ENCODE measurements at regions not wholly inside any gene's neighbourhood (a gene's known extent, or its start where the extent isn't known, plus 50 kb on each side); places are given as distances from the start of the nearest gene placed in this dataset.

DNA sequence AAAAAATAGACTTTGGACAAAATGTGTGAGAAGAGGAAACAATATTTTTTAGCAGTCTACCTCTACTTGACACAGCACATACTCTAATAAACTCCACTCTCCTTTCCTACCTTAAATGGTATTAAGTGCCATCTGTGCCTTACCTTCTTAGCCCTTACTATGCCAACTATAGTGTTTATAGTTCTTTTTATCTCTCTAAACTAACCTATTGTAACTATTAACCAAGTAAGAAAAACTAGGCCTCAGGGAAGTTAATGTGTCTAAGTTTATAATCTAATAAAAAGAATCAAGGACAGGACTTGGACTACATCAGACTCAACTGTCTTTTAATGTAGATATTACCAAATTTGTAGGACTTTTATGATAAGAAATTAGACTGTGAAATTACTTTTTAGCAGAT, 251.7 kb upstream of the ROBO2 start:
- no peak for DNase-seq (ENCODE audit: low read depth, low spot score)

DNA sequence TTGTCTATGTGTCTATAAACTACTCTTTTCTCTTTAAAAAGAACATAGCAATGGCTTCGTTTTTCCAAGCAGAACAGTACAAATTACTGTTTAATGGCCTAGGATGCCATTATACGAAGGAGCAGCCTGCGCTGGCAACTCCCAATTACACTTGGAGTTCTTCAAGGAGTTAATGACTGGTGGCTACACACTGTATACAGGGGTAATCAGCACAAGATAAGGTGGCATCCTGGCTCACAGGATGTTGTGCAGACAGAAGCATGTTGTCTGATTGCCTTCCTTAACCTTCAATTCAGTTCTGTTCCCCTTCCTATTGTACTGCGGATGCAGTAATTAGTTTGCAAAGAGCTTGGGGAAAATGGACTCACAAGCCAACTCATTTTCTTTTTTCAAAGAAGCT, 250.7 kb upstream of the ROBO2 start:
- DNase-seq (ENCODE audit: low read depth, low spot score): no peak

DNA sequence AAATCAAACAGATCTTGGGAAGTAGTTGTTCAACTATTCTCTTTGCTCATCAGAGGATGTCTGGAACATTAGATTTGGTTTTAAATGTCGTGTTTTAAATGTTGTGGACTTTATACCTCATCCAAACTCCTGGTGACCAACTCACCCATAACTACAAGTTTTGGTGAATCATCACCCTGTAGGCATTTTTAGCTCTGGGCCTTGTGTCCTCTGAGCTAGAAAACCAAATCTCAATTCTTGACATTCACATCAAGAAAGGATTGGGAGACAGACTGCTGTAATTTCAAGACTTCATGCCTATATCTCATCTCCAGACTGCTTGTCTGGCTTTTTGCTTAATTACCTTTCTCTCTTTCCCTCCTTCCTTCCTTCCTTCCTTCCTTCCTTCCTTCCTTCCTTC, 228.5 kb upstream of the ROBO2 start:
- no peak for DNase-seq (ENCODE audit: low read depth, low spot score)

DNA sequence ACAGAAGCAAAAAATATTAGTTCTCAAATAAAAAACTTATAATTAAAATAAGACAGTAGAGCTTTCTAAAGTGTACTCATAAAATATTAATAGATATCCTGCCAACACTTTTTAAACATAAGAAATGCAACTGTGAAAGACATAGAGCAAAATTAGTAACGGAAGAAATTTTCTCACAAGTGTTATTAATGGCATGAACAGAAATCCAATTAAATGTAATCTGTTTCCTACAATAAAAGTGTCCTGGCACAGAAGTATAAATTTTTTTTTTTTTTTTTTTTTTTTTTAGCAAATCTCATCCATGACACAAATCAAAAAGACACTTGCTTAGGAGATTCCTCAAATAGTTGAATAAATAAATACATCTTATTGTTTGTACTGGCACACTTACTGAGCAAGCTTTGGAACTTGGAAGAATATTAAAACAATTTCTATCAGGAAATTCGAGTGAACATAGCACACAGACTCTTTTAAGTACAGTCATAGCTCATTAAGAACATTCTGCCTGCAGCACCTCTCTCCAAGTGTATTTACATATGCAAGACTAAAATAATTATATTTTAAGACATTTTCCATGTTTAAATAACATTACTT, 227.2 kb upstream of the ROBO2 start:
- no peak for DNase-seq (ENCODE audit: low read depth, low spot score)

DNA sequence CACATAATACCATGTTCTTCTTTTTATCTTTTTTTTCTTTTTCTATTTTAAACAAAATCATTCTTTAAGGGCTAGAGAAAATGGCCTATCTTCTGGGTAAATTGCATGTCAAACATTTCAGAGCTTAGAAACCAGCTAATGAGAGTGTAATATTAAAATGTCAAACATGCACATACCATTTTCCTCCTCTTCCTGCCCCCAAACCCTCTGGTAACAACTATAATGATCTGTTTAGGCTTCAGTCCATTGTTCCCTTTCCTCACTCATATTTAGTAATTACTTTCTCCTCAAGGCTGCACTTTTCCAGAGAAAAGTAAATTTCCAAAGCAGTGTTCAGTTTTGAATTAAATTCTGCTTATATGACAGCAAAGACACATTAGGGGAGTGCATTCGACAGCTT, 224.3 kb upstream of the ROBO2 start:
- no peak for DNase-seq (ENCODE audit: low read depth, low spot score)

DNA sequence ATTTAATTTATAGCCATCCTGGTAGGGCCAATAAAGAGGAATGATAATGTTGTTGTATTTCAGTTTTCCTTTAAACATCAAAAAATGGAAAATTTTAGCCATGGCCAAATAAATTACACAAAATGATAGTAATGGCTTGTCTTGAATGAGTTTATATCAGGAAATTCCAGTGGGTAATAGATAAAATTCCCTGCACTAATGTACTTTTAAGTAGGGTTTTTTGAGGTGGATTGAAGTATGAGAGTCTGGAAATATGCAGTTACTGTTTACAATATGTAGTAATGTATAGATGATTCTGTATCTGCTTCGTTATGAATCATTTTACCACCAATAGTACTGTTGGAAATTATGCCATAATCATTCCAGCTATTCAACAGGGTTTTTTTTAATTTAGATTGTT, 219.4 kb upstream of the ROBO2 start:
- DNase-seq (ENCODE audit: low read depth, low spot score): no peak

DNA sequence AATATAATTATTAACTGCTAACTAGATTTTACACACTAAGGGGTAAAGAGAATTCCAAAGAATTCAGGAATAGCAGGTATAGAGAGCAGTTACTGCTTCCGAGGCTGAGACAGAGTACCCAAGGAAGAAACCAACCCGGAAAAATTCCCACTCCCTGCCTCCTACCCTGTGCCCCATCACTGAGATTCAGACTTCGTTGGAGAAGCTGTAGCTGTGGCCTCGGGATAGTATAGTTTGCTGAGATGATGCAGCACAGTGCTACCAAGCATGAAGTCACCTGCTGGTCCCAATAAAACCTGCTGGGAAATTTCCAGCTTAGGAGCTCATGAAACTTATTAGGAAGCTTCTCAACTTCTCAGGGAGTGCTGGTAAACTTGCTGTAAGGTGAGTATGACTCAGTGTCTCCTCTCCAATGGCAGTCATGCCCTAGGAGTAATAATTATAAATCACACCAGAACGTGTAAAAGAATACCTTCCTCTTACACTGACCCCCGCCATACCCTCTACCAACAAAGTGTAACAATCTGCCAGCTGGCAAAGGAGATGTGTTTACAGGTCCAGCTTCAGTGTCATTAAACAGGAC, 215.2 kb upstream of the ROBO2 start:
- DNase-seq (ENCODE audit: low read depth, low spot score): no peak

DNA sequence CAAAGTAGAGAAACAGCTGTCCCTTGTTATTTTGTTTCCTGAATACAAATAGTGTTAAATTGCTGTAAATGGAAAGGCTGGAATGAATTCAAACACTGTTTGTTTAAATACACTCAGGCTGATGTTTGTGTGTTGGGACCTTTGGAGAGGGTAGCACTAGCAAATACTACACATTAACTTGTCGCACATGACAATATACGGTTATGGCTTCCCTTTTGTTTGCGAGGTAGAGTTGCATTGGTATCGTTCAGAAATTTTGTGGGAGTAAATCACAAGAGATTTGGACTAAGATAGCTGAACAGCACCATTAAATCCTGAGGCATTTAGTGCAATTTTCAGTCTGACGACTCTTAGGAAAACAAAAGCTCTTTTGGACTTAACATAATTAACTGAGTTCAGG, 213.0 kb upstream of the ROBO2 start:
- DNase-seq (ENCODE audit: low read depth, low spot score): no peak

DNA sequence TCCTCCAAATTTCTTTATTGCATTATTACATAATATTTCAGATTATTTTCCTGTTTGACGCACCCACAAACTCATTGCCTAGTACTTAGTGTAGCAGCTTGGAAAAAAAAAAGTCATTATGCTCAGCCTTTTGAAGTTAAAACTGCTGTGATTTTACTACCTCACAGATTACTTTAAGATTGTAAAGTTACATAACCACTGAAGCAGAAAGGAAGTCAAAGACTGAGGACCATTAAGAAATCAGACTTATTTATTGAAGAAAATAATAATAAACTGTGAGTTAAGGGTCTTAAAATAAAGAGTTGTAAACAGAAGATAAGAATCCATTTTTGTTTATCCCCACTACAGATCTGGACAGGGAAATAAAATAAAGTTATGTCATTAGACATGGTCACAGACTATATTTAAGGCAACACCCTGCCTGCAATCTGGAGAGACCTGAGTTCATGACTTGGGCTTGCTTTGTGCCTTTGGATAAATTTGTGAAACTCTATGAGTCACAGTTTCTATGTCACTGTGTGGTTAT, 212.1 kb upstream of the ROBO2 start:
- no peak for DNase-seq (ENCODE audit: low read depth, low spot score)

DNA sequence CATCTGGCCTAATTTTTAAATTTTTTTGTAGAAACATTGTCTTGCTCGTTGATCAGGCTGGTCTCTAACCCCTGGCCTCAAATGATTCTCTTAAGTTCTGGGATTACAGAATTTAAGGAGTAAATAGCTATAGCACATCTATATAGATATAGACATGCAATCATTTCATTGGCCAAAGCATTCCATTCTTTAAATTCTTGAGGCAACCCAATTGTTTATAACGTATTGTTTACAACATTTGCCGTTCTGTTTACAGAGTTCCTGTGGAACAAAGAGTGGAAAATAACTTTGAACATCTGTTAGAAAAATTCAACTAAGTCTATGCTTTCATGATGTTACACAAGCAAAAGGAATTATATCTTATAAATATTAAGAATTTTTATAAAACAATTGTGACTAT, 205.2 kb upstream of the ROBO2 start:
- no peak for DNase-seq (ENCODE audit: low read depth, low spot score)

DNA sequence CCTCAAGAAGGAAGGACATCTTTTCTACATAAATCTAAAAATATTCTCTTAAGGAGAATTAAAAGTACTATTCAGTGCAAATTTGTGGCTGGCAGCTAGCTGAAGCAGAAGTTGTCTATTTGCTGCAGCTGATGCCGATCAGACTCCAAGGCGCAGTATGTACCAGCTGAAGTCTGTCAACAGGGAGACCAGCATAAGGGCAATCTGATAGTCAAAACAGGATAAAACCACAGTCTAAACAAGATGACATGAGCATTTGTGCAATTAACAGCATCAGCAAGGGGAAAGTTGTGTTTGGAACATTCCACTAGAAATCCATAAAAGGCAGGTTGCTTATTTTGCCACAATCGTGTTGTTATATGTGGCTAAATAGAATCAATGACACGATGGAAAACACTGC, 198.2 kb upstream of the ROBO2 start:
- no peak for DNase-seq (ENCODE audit: low read depth, low spot score)

DNA sequence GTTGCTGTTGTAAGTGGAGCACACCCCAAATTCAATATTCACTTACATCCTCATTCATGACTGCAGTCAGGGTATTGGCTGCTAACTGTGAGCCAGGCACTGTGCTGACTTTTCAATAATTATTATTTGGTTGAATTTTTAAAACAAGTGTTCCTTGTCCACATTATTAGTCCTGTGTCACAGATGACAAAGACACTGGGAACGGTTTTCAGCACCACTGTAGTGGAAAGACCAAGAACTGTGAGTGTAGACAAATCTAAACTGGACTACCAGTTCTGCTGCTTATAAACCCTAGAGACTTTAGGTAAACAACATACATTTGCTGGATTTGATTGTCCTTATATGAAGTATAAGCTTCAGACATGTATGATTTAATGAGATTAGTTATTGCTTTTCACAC, 197.7 kb upstream of the ROBO2 start:
- no peak for DNase-seq (ENCODE audit: low read depth, low spot score)

DNA sequence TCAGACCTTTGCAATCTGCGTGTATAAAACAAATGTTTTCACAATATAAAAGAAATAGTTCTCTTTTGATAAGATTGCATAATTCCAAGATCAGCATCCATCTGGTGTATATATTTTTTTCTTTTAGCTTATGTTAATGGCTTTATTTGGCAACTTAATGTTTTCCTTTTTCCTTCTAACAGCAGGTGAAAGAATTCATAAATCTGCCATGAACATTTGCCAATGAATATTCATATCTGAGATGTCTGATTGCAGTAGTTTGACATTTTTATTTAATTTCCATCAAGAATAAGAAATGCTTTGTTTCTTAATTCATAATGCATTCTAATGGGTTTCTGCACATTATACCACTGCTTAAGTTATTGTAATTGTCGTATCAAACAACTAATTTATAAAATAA, 184.4 kb upstream of the ROBO2 start:
- DNase-seq (ENCODE audit: low read depth, low spot score): no peak

DNA sequence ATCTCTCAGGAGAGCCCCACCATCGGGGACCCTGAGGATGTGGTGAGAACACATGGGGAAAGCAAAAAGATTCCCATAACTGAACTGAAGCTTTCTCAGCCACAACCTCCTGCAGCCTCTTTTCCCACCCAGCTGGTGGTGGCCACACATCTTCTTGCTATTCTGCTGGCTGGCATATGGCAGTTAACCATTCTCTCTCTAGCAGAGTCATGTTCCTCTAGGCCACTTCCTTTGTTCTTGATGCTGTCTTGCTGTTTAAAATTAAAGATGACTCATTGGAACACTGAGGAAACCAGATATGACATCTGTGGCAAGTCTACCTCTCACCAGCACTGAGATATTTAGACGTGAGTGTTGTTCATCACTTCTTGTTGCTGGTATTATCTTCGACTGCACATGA, 180.3 kb upstream of the ROBO2 start:
- DNase-seq (ENCODE audit: low read depth, low spot score): no peak

DNA sequence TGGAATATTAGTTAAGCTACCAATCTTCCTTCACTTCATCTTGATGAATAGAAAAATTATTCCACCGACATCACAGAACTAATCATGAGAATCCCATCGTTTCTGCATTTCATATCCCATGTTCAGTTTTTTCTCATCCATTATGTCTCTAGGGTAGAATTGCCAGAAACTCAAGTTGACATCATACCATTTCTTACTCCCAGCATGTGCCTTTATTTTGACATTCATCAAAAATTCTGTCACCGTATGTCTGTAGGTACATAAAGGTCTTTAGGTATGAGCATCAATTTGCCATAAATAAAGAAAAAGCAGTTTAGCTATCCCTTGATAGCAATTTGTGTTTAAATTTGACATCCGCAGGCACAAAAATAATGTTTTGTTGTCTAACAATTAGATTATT, 175.5 kb upstream of the ROBO2 start:
- DNase-seq (ENCODE audit: low read depth, low spot score): no peak

DNA sequence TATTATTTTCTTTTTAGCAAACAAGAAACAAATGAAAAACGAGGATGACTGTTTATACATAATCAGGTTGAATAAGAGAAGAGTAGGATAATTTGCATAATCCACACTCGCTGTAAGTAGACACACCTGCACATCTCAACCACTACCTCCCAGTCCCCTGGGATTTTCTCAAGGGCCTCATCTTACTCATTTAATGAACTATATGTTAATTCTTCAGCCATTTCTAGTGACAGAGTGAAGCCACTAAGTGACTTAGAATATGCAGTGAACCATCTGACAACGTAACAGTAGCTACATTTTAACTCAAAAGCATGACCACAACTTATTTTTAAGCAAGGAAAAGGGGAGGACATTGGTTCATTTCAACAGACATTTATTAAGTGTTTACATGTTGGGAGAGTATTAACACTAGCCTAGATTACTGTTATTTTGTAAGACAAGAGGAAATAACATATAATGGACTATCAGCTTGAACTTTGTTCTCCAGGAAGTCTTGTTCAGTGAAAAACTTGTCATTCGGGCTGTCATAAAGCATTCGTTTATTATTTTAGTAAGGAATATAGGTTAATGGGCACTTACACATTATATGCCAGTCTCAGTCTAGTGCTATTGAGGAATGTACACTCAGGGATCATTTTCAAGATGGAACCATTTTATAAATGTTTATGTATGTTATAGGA, 173.0 kb upstream of the ROBO2 start:
- no peak for DNase-seq (ENCODE audit: low read depth, low spot score)

DNA sequence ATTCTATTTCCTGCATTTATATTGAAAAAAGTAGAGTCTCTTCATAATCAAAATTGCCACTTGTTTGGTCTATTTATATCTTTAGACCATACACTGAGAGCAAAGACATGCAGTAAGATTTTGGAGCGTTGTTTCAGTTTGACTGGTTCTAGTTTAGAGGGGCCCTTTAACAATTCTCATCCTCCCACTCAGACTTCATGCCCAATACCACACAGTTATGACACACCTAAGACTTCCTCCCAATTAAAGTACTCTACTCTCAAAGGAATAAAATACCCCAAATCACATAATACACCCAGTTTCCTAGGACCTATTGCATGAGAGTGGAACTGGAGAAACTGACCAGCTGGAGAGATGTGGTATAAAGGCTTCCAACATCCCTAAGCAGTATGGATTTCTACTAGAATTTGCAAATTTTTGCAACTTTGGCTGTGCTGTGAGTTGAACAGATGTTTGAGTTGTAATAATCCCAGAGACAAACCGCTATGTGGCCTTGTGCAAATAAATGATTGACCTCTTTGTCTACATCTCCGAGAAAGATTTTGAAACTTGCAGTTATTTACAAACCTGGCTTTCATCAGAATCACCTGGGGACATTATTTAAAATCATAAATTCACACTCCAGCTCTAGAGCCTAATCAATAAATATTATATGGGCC, 170.0 kb upstream of the ROBO2 start:
- DNase-seq (ENCODE audit: low read depth, low spot score): no peak

DNA sequence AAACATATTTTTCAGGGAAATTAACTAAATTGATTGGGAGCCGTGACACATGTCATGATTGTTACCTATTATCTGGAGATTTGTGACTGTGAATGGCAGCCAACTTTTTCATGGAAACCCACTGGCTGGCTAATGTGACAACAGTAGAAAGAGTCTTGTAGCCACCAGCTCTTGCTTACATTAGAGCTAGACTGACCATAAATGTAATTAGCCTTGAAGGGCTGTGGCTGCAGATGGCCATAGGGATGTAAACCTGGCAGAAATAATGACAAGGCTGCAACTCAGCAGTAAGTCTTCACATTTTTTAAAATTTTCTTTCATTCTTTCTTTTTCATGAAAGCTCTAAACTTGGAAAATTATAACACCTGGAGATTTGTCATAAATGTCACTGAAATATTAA, 168.2 kb upstream of the ROBO2 start:
- DNase-seq (ENCODE audit: low read depth, low spot score): no peak

DNA sequence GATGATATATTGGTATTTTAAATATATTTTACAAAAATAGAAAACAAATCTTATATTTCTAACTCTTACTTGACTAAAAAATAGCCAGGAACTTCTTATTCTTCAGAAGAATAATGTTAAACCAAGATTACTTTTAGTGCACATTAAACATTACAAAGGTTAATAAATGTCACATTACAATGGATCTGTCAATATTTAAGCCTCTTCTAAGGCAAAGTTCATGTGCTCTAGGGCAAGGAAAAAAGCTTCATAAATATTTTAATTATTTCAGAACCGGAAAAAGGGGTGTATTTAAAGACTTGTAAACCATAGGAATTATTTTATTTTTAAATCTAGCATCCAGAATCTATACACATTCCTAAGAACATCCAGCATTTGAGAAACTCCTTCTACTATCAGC, 166.9 kb upstream of the ROBO2 start:
- no peak for DNase-seq (ENCODE audit: low read depth, low spot score)

DNA sequence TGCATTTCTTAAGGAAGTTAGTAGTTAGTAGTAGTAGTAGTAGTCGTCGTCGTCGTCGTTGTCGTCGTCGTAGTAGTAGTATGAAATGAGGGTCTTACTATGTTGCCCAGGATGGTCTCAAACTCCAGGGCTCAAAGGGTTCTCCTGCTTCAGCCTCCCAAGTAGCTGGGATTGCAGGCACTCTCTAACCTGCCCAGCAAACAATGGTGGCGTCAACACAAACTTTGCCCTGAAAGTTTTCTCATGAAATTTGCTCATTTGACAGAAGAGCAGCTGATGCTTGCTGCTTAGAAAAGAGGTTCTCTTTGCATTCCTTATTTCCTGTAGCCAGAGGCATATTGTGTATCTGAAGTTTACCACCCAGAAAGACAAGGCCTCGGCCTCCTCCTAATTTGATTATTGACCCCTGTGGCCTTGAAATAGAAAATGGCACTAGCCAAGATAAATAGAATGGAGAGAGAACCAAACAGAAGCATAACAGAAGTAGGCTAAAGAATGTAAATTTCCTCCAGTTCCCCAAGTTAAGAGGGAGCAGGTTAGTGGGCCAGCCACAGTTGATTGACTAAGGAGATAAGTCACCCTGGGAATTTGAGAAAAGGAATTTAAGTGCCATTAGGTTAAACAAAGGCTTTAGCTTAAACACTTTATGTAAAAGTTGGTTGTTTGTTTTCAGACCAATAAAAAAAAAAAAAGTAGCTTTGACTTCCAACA, 166.2 kb upstream of the ROBO2 start:
- no peak for DNase-seq (ENCODE audit: low read depth, low spot score)

DNA sequence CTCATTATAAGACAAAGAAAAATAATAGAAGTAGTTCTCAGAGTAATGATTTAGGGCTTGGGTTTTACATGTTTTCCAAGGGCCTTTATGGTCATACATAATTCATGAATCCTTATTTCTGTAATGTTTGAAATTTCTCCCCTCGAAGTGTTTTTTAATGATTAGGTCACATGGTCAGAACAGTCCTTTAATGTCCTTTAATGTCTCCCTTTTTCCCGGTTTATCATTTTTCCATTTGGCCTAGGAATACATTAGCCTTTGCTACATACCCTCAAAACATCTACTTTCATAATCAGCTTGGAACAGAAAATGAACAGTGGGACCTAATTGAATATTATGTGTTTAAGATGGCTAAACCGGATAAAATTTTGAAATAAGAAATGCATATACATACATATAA, 159.9 kb upstream of the ROBO2 start:
- DNase-seq (ENCODE audit: low read depth, low spot score): no peak

All from brain pericyte (primary cell).